ENCODE measurements at regions not wholly inside any gene's neighbourhood (a gene's known extent, or its start where the extent isn't known, plus 50 kb on each side); places are given as distances from the start of the nearest gene placed in this dataset.

DNA sequence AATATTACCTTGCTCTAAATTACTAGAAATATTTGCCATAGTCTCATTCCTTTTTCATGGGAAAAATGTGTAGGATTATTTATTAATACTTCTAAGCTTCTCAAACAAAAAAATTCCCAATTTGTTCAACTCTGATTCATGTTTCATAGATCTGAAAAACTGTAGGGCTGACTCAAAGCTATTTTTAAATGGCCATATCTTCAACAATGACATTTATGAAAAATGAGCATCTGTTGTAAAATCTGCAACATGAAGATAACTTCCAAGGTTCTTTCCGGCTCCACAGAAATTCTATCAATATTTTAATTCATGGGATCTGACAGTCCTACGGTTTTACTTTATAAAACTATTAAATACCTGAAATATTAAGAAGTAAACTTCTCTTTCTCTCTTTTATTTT lies 192.7 kb upstream of the KCNJ16 start:
- TF ChIP-seq, protein P1, sequence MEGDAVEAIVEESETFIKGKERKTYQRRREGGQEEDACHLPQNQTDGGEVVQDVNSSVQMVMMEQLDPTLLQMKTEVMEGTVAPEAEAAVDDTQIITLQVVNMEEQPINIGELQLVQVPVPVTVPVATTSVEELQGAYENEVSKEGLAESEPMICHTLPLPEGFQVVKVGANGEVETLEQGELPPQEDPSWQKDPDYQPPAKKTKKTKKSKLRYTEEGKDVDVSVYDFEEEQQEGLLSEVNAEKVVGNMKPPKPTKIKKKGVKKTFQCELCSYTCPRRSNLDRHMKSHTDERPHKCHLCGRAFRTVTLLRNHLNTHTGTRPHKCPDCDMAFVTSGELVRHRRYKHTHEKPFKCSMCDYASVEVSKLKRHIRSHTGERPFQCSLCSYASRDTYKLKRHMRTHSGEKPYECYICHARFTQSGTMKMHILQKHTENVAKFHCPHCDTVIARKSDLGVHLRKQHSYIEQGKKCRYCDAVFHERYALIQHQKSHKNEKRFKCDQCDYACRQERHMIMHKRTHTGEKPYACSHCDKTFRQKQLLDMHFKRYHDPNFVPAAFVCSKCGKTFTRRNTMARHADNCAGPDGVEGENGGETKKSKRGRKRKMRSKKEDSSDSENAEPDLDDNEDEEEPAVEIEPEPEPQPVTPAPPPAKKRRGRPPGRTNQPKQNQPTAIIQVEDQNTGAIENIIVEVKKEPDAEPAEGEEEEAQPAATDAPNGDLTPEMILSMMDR (IDR thresholded peaks at IDR 0.05; ENCODE audit: extremely low read depth, insufficient read depth, missing control alignments): no peak
- no peak for DNase-seq (ENCODE audit: low spot score)
- in situ Hi-C loops (cut with MboI; ENCODE audit: low pct_unique_long_range_greater_than_20kb, low sequenced_read_pairs, unreplicated experiment): no loop called here

DNA sequence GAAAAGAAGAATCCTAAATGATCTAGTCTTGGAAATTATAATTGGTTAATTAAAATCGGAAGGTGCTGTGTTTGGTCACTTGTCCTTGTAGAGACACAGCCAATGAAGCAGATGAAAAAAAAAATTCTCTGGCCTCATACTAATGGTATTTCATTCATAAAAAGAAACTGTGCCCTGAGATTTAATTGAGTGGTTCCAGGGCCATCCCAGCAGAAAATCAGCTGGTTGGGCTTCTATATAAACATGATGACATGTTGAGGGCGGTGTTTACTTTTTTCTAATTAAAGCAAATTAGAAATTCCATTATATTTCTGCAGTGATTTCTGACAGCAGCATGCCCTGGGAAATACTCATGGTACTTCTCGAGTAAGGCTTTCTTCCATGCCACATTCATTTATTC lies 191.9 kb upstream of the KCNJ16 start:
- DNase-seq (ENCODE audit: low spot score): no peak
- in situ Hi-C loops (cut with MboI; ENCODE audit: low pct_unique_long_range_greater_than_20kb, low sequenced_read_pairs, unreplicated experiment): no loop called here
- TF ChIP-seq, protein P1 (IDR thresholded peaks at IDR 0.05; ENCODE audit: extremely low read depth, insufficient read depth, missing control alignments): no peak

DNA sequence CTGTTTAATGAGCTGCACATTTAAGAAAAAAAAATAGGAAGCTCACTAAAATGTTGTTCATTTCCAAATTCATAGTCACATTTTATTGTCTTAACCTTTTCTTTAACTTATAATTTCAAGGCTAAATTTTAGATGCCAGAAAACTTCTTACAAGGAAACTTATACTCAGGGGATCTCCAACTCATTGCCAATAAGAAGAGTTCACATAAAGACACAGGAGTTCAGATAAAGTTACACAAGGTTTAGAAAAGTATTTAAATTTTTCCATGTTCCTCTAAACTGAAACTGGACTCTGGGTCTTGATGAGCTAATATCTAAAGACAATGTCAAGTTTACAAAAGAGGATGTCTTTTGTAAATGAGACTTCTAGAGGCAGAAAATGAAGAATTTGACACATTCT lies 190.7 kb upstream of the KCNJ16 start:
- in situ Hi-C loops (cut with MboI; ENCODE audit: low pct_unique_long_range_greater_than_20kb, low sequenced_read_pairs, unreplicated experiment): no loop called here
- TF ChIP-seq, protein P1 (IDR thresholded peaks at IDR 0.05; ENCODE audit: extremely low read depth, insufficient read depth, missing control alignments): no peak
- DNase-seq (ENCODE audit: low spot score): no peak

DNA sequence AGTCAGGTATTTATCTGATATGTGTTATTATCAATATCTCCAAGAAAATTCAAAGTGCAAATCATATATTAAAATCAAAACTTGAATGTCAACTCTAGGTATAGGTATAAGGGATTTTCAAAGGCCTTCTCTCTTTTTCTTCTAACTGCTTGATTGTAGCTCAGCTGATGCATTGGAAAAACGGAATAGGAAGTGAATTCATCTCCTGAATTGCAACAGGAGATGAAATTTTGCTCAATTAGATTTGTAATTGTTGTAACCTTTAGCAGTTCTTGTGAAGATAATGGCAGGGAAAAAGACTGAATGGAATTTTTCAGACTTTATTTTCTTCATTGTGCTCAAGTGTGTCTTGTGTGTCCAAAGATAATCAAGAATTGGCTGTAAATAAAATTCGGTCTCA lies 190.2 kb upstream of the KCNJ16 start:
- TF ChIP-seq, protein P1 (IDR thresholded peaks at IDR 0.05; ENCODE audit: extremely low read depth, insufficient read depth, missing control alignments): no peak
- no peak for DNase-seq (ENCODE audit: low spot score)
- in situ Hi-C loops (cut with MboI; ENCODE audit: low pct_unique_long_range_greater_than_20kb, low sequenced_read_pairs, unreplicated experiment): no loop called here

DNA sequence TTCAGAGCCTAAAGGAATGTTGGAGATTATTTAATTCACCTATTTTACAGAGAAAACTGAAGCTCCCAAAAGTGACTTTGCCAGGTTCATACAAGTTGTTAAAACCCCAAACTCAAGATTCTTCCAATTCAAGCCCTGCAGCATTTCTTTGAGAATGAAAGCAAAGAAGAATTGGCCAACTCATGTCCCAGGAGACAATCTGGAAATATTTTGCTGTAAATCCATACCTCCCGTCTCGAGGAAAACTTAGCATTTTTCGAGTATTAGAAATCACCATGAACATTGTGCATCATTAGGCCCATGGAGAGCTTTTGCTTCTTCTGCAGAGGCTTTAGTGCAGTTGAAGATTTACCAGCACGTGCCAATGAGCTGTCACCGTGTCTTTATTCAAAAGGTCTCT lies 176.4 kb upstream of the KCNJ16 start:
- DNase-seq (ENCODE audit: low spot score): no peak
- in situ Hi-C loops (cut with MboI; ENCODE audit: low pct_unique_long_range_greater_than_20kb, low sequenced_read_pairs, unreplicated experiment): no loop called here
- TF ChIP-seq, protein P1 (IDR thresholded peaks at IDR 0.05; ENCODE audit: extremely low read depth, insufficient read depth, missing control alignments): no peak

DNA sequence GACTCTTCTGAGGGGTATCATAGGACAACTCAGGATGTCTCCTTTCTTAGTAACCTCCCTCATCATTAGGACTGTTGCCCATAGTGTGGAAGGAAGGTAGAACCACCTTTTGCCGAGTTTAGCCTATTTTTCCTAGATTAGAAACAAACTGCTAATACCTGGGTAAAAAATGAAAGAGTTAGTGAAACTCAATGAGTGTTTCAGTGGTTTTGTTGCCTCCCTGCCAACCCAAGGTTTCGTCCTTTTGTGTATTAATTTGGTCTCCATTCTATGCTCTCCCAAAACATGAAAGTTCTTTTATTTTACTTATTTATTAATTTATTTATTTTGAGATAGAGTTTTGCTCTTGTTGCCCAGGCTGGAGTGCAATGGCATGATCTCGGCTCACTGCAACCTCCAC lies 174.9 kb upstream of the KCNJ16 start:
- DNase-seq (ENCODE audit: low spot score): no peak
- TF ChIP-seq, protein P1 (IDR thresholded peaks at IDR 0.05; ENCODE audit: extremely low read depth, insufficient read depth, missing control alignments): no peak
- in situ Hi-C loops (cut with MboI; ENCODE audit: low pct_unique_long_range_greater_than_20kb, low sequenced_read_pairs, unreplicated experiment): no loop called here

DNA sequence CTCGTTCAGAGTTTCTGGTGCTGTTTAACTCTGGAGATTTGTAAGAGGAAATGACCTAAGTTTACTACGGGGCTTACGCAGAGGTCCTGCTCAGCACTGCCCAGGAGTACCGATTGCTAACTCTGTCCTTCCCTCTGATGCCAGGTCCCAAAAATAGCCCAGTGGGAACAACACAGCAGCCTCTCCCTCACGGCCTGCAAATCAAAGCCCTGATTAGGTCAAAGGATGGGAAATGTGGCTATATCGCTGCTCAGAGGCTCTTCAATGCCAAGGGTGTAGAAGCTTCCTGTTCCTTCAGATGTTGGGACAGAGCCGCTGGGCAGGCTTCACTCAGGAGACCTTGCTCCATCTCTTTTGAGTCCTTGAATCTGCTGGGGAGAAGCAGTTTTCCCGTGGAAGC lies 174.2 kb upstream of the KCNJ16 start:
- no peak for DNase-seq (ENCODE audit: low spot score)
- TF ChIP-seq, protein P1 (IDR thresholded peaks at IDR 0.05; ENCODE audit: extremely low read depth, insufficient read depth, missing control alignments): no peak
- in situ Hi-C loops (cut with MboI; ENCODE audit: low pct_unique_long_range_greater_than_20kb, low sequenced_read_pairs, unreplicated experiment): no loop called here
